SK-N-SH (cell line): ENCODE measurements at regions not wholly inside any gene's neighbourhood (a gene's known extent, or its start where the extent isn't known, plus 50 kb on each side); places are given as distances from the start of the nearest gene placed in this dataset.

Experiments used
- CTCF ChIA-PET: fragments of 300-600, 350-600 bp; formaldehyde crosslinking; extraction: SDS; loops from one replicate; lab custom pipeline; 2021; lab: Yijun Ruan, JAX
- POLR2A ChIA-PET: fragments of 350-600 bp; sonication (Branson Sonifier 250); formaldehyde crosslinking; extraction: SDS; loops from one replicate; lab custom pipeline; 2020; ENCODE audit warnings: antibody characterized with exemption, inconsistent platforms; lab: Yijun Ruan, JAX
- DNase-seq: peaks from one replicate; pipeline ENCODE4 v3.0.0; 2012
- H2AFZ ChIP-seq: fragments of 200-600 bp; sonication (generic); 2 replicates; pipeline ENCODE4 v1.8.1; 2016; ENCODE audit warnings: antibody characterized with exemption, mild to moderate bottlenecking, low read depth
- H3F3A ChIP-seq: fragments of 200-600 bp; sonication (generic); replicated peaks from 2 replicates; pipeline ENCODE3; 2016; ENCODE audit warnings: antibody characterized with exemption, mild to moderate bottlenecking; ENCODE audit not compliant: insufficient read depth
- H3K27ac ChIP-seq, 2 experiments: fragments of 200-500 bp in 1 of 2; fragments of 200-600 bp in 1 of 2; sonication (Bioruptor generic) in 1 of 2; sonication (generic), shearing (Covaris generic) in 1 of 2; 2 replicates each; pipeline versions ENCODE4 v1.5.1 to v1.6.1; 2014 to 2016; ENCODE audit warnings: low read depth in 2 of 2, inconsistent platforms in 1 of 2, low read length in 1 of 2, mild to moderate bottlenecking in 1 of 2, mixed read lengths in 1 of 2
- H3K27me3 ChIP-seq: fragments of 200-600 bp; sonication (generic), shearing (Covaris generic); 2 replicates; pipeline ENCODE4 v1.6.1; 2016; ENCODE audit warnings: mixed run types; ENCODE audit not compliant: insufficient read depth
- H3K36me3 ChIP-seq, 2 experiments: fragments of 200-500 bp in 1 of 2; fragments of 200-600 bp in 1 of 2; sonication (Bioruptor generic) in 1 of 2; sonication (generic) in 1 of 2; replicated peaks in 1 of 2; 2 replicates each; pipeline versions ENCODE3 to v1.5.1; 2014 to 2016; ENCODE audit warnings: low read length in 1 of 2, mild to moderate bottlenecking in 1 of 2; ENCODE audit not compliant: insufficient read depth in 2 of 2, control insufficient read depth in 1 of 2
- H3K4me1 ChIP-seq, 2 experiments: fragments of 200-500 bp in 1 of 2; fragments of 200-600 bp in 1 of 2; sonication (Bioruptor generic) in 1 of 2; sonication (generic), shearing (Covaris generic) in 1 of 2; 2 replicates each; pipeline versions ENCODE4 v1.5.1 to v1.6.1; 2014 to 2016; ENCODE audit warnings: low read depth in 1 of 2, low read length in 1 of 2, mixed run types in 1 of 2; ENCODE audit not compliant: insufficient read depth in 2 of 2, control insufficient read depth in 1 of 2
- H3K4me2 ChIP-seq: fragments of 200-600 bp; sonication (generic), shearing (Covaris generic); 2 replicates; pipeline ENCODE4 v1.6.1; 2017; ENCODE audit warnings: mixed run types
- H3K4me3 ChIP-seq, 2 experiments: fragments of 200-500 bp in 1 of 2; fragments of 200-600 bp in 1 of 2; sonication (Bioruptor generic) in 1 of 2; sonication (generic), shearing (Covaris generic) in 1 of 2; 2 replicates each; pipeline versions ENCODE4 v1.5.1 to v1.8.1; 2014 to 2016; ENCODE audit warnings: low read depth in 2 of 2, inconsistent platforms in 1 of 2, low read length in 1 of 2, mild to moderate bottlenecking in 1 of 2, mixed read lengths in 1 of 2, moderate library complexity in 1 of 2
- H3K79me2 ChIP-seq: fragments of 200-600 bp; sonication (generic); 2 replicates; pipeline ENCODE4 v1.8.1; 2017; ENCODE audit warnings: mild to moderate bottlenecking; ENCODE audit not compliant: insufficient read depth
- H3K9ac ChIP-seq: fragments of 200-600 bp; sonication (generic); 2 replicates; pipeline ENCODE4 v1.6.1; 2017; ENCODE audit warnings: mixed run types
- H3K9me2 ChIP-seq: fragments of 200-600 bp; sonication (generic); 2 replicates; pipeline ENCODE4 v1.6.1; 2017; ENCODE audit warnings: mixed run types
- H3K9me3 ChIP-seq: fragments of 200-600 bp; sonication (generic); 2 replicates; pipeline ENCODE4 v1.6.1; 2017; ENCODE audit warnings: mixed run types, mild to moderate bottlenecking, moderate library complexity
- H4K20me1 ChIP-seq: fragments of 200-600 bp; sonication (generic); 2 replicates; pipeline ENCODE4 v1.6.1; 2017; ENCODE audit warnings: mild to moderate bottlenecking, mixed run types; ENCODE audit not compliant: insufficient read depth
- CHD2 ChIP-seq: fragments of 150-350 bp; IDR thresholded peaks from 2 replicates; pipeline ENCODE4 v1.6.1; 2018; ENCODE audit warnings: low read length; ENCODE audit not compliant: partially characterized antibody
- CTCF ChIP-seq: fragments of 200-600 bp; sonication (generic); IDR thresholded peaks from 2 replicates; pipeline ENCODE4 v1.6.1; 2017; ENCODE audit warnings: antibody characterized with exemption, mild to moderate bottlenecking, moderate library complexity
- ELF1 ChIP-seq: IDR thresholded peaks from 2 replicates; pipeline ENCODE4 v1.4.0; 2012
- EP300 ChIP-seq, 2 experiments: IDR thresholded peaks; 2 replicates each; pipeline versions ENCODE4 v1.4.0 to v1.6.1; 2012; ENCODE audit warnings: borderline replicate concordance in 1 of 2, low read depth in 1 of 2, low read length in 1 of 2
- FOSL2 ChIP-seq: IDR thresholded peaks from 2 replicates; pipeline ENCODE4 v1.4.0; 2012; ENCODE audit warnings: low read depth, mild to moderate bottlenecking, moderate library complexity, borderline replicate concordance
- FOXM1 ChIP-seq: IDR thresholded peaks from 2 replicates; pipeline ENCODE4 v1.4.0; 2012; ENCODE audit warnings: low read depth, mild to moderate bottlenecking
- NFIC ChIP-seq: IDR thresholded peaks from 2 replicates; pipeline ENCODE4 v1.4.0; 2012; ENCODE audit warnings: borderline replicate concordance
- RCOR1 ChIP-seq: fragments of 150-350 bp; IDR thresholded peaks from 2 replicates; pipeline ENCODE4 v1.6.1; 2017; ENCODE audit warnings: antibody characterized with exemption, low read length
- RFX5 ChIP-seq: IDR thresholded peaks from 2 replicates; pipeline ENCODE4 v1.6.1; 2012; ENCODE audit warnings: mild to moderate bottlenecking, improper control_type of control experiment, low read length
- RXRA ChIP-seq: IDR thresholded peaks from 2 replicates; pipeline ENCODE4 v1.4.0; 2012; ENCODE audit warnings: low read depth, mild to moderate bottlenecking, borderline replicate concordance
- SIN3A ChIP-seq: IDR thresholded peaks from 2 replicates; pipeline ENCODE4 v1.6.1; 2012; ENCODE audit warnings: low read depth, mild to moderate bottlenecking, low read length, moderate library complexity, borderline replicate concordance
- TEAD4 ChIP-seq: IDR thresholded peaks from 2 replicates; pipeline ENCODE4 v1.4.0; 2012; ENCODE audit warnings: mild to moderate bottlenecking, borderline replicate concordance; ENCODE audit not compliant: insufficient read depth
- USF1 ChIP-seq: IDR thresholded peaks from 2 replicates; pipeline ENCODE4 v1.4.0; 2012; ENCODE audit warnings: low read depth, borderline replicate concordance
- YY1 ChIP-seq: IDR thresholded peaks from 2 replicates; pipeline ENCODE4 v1.4.0; 2012; ENCODE audit warnings: low read depth, mild to moderate bottlenecking
- WGBS: methylation state at CpG from one replicate; pipeline ENCODE4 v1.1.6; 2017; ENCODE audit warnings: low lambda C conversion rate; 5-methylcytosine and 5-hydroxymethylcytosine counted together
- TF ChIP-seq, protein P1 (sequence below): IDR thresholded peaks from 2 replicates; pipeline ENCODE4 v1.4.0; 2012; ENCODE audit warnings: low read depth
- TF ChIP-seq, protein P2 (sequence below): IDR thresholded peaks from 2 replicates; pipeline ENCODE4; 2012

DNA sequence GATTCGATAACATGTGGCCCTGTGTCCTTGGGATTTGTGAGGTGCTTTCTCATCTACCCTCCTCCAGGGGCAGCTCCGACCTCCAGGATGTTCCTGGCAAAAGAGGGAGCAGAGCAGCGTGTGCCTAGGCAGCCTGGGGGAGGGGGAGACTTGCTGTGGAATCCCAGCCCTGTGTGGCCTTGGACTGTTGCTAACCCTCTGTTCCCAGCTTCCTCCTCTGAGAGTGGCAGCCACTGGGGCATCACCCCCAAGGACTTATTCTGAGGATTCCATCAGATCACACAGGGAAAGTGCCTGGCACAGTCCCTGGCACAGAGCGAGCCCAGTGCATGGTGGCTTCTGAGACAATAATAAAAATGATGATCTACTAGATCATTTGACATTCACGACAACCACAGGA lies 265.1 kb upstream of the MVB12B start:
- DNase-seq: no peak
- 68% methylated on average over 4 of the region's 5 CpGs for WGBS
- no peaks in the 10 kb centered on the region for H3K27me3 ChIP-seq
- no peaks in the 10 kb centered on the region for H3K9me2 ChIP-seq
- ChIA-PET CTCF (interaction anchor here (0.6 kb wide), 1 partner anchor 661 kb away, joined by 3 read pairs; no protein-coding TSS in a partner anchor), POLR2A (no interaction called here)
- H3K4me3 ChIP-seq: no peak overlapping the region
- no peak overlapping the region for H3K27ac ChIP-seq
- no peak overlapping the region for H3K9ac ChIP-seq
- peaks cover 0 to 31% of the 10 kb centered on the region in 2 experiments; a peak in 2 of 4 replicates for H3K4me1 ChIP-seq
- no peak for TF ChIP-seq RCOR1
- no peak for TF ChIP-seq FOSL2
- TF ChIP-seq RXRA: no peak
- no peak for TF ChIP-seq TEAD4
- no peak for TF ChIP-seq EP300 (IDR thresholded peaks at IDR 0.05; ENCODE audit: borderline replicate concordance in 1 of 2, low read depth in 1 of 2, low read length in 1 of 2)
- TF ChIP-seq, protein P1, sequence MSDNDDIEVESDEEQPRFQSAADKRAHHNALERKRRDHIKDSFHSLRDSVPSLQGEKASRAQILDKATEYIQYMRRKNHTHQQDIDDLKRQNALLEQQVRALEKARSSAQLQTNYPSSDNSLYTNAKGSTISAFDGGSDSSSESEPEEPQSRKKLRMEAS: no peak
- TF ChIP-seq NFIC: no peak
- TF ChIP-seq ELF1: no peak
- no peak for TF ChIP-seq YY1
- no peak for TF ChIP-seq FOXM1
- no peak for TF ChIP-seq RFX5
- TF ChIP-seq SIN3A: no peak
- TF ChIP-seq USF1: no peak
- no peaks in the 10 kb centered on the region for H3K79me2 ChIP-seq
- no peaks in the 10 kb centered on the region for H3F3A ChIP-seq
- H3K36me3 ChIP-seq: no peaks in the 10 kb centered on the region
- H4K20me1 ChIP-seq: no peaks in the 10 kb centered on the region
- no peaks in the 10 kb centered on the region for H3K9me3 ChIP-seq
- no peak overlapping the region for H2AFZ ChIP-seq
- H3K4me2 ChIP-seq: no peak overlapping the region

- TF ChIP-seq USF1 (no peak), CHD2 (no peak), RFX5 (no peak), CTCF (no peak), FOXM1 (no peak)
- TF ChIP-seq, protein P2, sequence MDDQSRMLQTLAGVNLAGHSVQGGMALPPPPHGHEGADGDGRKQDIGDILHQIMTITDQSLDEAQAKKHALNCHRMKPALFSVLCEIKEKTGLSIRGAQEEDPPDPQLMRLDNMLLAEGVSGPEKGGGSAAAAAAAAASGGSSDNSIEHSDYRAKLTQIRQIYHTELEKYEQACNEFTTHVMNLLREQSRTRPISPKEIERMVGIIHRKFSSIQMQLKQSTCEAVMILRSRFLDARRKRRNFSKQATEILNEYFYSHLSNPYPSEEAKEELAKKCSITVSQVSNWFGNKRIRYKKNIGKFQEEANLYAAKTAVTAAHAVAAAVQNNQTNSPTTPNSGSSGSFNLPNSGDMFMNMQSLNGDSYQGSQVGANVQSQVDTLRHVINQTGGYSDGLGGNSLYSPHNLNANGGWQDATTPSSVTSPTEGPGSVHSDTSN: no peak
- no peak overlapping the region for H3K4me2 ChIP-seq
- no peaks in the 10 kb centered on the region for H3K9me3 ChIP-seq
- DNase-seq: no peak
- no peak overlapping the region for H3K4me3 ChIP-seq
- POLR2A ChIA-PET: no interaction called here
- no peak overlapping the region for H2AFZ ChIP-seq
- H3K27ac ChIP-seq: no peak overlapping the region
- CTCF ChIA-PET: interaction anchor here (0.6 kb wide), 1 partner anchor 661 kb away, joined by 3 read pairs; no protein-coding TSS in a partner anchor
- H3K9me2 ChIP-seq: no peaks in the 10 kb centered on the region
- H3K9ac ChIP-seq: no peak overlapping the region
- no peaks in the 10 kb centered on the region for H3F3A ChIP-seq
- H3K4me1 ChIP-seq: peaks cover 0 to 25% of the 10 kb centered on the region in 2 experiments; a peak in 2 of 4 replicates
- H3K27me3 ChIP-seq: no peaks in the 10 kb centered on the region
- no peaks in the 10 kb centered on the region for H3K79me2 ChIP-seq
- WGBS: 83% methylated on average over 10 of the region's 11 CpGs
- H4K20me1 ChIP-seq: no peaks in the 10 kb centered on the region
- no peaks in the 10 kb centered on the region for H3K36me3 ChIP-seq
Measured at GRCh38 chr9:126062158-126062886, 264.3 kb upstream of the MVB12B start.
